ENCODE measurements at regions not wholly inside any gene's neighbourhood (a gene's known extent, or its start where the extent isn't known, plus 50 kb on each side); places are given as distances from the start of the nearest gene placed in this dataset.

DNA sequence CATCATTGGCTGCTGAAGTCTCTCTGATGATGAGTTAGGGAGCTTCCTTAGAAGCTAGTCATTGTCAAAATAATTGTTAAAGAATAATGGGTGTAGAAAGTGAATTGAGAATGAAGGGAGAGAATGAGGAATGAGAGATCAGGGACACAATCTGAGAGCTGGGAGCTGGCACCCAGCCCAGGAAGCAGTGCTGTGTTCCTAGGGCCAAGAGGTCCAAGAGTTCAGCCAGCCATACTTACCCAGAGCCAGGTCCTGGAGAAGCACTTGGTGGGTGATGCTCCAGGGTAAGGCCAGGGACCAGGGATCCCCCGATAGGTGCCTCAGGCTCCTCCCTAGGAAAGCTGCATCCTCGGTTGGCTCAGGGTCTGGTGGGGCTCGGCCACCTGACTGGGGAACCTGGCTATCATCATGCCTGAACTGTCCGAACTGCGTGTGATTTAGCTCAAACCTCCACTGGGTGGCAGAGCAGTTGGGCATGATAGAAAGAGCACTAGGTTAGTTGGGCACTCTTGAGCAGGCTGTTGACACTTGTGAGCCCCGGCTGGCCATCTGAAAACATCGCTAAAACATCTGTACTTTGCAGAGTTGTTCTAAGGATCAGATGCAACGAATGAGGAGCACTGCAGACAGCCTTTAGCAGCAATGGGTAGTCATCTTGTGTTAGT, 123.9 kb upstream of the NCAM1 start:
- TF ChIP-seq, protein P1, sequence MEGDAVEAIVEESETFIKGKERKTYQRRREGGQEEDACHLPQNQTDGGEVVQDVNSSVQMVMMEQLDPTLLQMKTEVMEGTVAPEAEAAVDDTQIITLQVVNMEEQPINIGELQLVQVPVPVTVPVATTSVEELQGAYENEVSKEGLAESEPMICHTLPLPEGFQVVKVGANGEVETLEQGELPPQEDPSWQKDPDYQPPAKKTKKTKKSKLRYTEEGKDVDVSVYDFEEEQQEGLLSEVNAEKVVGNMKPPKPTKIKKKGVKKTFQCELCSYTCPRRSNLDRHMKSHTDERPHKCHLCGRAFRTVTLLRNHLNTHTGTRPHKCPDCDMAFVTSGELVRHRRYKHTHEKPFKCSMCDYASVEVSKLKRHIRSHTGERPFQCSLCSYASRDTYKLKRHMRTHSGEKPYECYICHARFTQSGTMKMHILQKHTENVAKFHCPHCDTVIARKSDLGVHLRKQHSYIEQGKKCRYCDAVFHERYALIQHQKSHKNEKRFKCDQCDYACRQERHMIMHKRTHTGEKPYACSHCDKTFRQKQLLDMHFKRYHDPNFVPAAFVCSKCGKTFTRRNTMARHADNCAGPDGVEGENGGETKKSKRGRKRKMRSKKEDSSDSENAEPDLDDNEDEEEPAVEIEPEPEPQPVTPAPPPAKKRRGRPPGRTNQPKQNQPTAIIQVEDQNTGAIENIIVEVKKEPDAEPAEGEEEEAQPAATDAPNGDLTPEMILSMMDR (IDR thresholded peaks at IDR 0.05), result peak in 1 of 3 experiments; percentile 13
- Histone ChIP-seq H3K27me3 (no peaks in the 10 kb centered on the region), H3K36me3 (no peaks in the 10 kb centered on the region), H3K9me3 (no peaks in the 10 kb centered on the region), H3K27ac (no peak overlapping the region), H3K4me1 (peaks cover 0 to 3% of the 10 kb centered on the region in 2 donors), H3K4me3 (no peak overlapping the region)
- intact Hi-C loops (cut with DNase I), result no loop called here
- no peak for DNase-seq (ENCODE audit: low spot score in 2 of 2)

GRCh38 chr11:112839051-112839450, 122.2 kb upstream of the NCAM1 start:
- Histone ChIP-seq H3K27me3 (no peaks in the 10 kb centered on the region), H3K4me3 (no peak overlapping the region), H3K9me3 (no peaks in the 10 kb centered on the region), H3K27ac (no peak overlapping the region), H3K36me3 (no peaks in the 10 kb centered on the region), H3K4me1 (peaks cover 0 to 3% of the 10 kb centered on the region in 2 donors)
- no peak for DNase-seq (ENCODE audit: low spot score in 2 of 2)
- TF ChIP-seq, protein P1 (IDR thresholded peaks at IDR 0.05), result no peak
- intact Hi-C loops (cut with DNase I), result no loop called here

DNA sequence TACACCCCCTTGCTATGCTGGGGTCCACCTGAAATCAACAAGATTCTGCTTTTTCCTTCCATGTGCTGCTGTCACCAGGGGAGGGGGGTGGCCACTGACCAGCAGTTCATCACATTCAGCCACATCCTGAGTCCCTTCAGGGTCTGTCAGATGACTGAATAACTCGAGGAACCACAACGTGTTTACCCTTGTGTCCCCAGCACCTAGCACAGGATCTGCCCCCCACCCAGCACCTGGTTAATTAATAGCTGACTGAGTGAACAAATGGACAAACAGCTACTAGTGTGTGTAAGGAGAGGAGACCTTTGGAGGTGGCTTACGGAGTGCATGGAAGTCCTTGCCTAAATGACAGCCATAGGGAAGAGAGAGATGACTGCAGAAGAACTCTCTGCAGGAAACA, 119.5 kb upstream of the NCAM1 start:
- Histone ChIP-seq H3K4me1 (no peaks in the 10 kb centered on the region), H3K27ac (no peak overlapping the region), H3K4me3 (no peak overlapping the region), H3K27me3 (no peaks in the 10 kb centered on the region), H3K36me3 (no peaks in the 10 kb centered on the region), H3K9me3 (no peaks in the 10 kb centered on the region)
- no peak for DNase-seq (ENCODE audit: low spot score in 2 of 2)
- intact Hi-C loops (cut with DNase I), result no loop called here
- TF ChIP-seq, protein P1 (IDR thresholded peaks at IDR 0.05), result no peak

DNA sequence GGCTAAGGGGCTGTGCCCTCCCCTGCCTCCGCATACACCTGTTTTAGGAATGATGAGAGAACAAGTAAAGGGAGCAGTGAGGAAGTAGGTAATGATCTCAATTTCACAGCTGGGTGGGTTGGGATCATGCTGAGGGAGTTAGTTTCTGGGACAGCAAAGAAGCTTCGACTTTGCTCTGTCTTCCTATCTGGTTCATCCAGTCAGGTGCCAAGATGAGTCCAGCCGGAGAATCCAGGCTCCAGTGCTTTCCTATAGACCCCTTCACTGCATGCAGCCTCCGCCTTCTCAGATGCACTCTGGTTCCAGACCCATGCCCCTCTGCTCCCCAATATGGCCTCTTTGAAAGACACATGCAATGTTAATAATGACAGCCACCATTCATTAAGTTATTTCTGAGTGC, 119.1 kb upstream of the NCAM1 start:
- Histone ChIP-seq H3K4me1 (no peaks in the 10 kb centered on the region), H3K36me3 (no peaks in the 10 kb centered on the region), H3K27ac (no peak overlapping the region), H3K4me3 (no peak overlapping the region), H3K27me3 (no peaks in the 10 kb centered on the region), H3K9me3 (no peaks in the 10 kb centered on the region)
- no peak for DNase-seq (ENCODE audit: low spot score in 2 of 2)
- intact Hi-C loops (cut with DNase I), result no loop called here
- TF ChIP-seq, protein P1 (IDR thresholded peaks at IDR 0.05), result no peak

GRCh38 chr11:112844517-112844916, 116.7 kb upstream of the NCAM1 start:
- TF ChIP-seq, protein P1 (IDR thresholded peaks at IDR 0.05), result no peak
- H3K36me3 ChIP-seq, result no peaks in the 10 kb centered on the region
- no peaks in the 10 kb centered on the region for H3K27me3 ChIP-seq
- no peak for DNase-seq (ENCODE audit: low spot score in 2 of 2)
- H3K4me3 ChIP-seq, result no peak overlapping the region
- H3K4me1 ChIP-seq, result no peaks in the 10 kb centered on the region
- intact Hi-C loops (cut with DNase I), result no loop called here
- no peak overlapping the region for H3K27ac ChIP-seq
- H3K9me3 ChIP-seq, result no peaks in the 10 kb centered on the region

DNA sequence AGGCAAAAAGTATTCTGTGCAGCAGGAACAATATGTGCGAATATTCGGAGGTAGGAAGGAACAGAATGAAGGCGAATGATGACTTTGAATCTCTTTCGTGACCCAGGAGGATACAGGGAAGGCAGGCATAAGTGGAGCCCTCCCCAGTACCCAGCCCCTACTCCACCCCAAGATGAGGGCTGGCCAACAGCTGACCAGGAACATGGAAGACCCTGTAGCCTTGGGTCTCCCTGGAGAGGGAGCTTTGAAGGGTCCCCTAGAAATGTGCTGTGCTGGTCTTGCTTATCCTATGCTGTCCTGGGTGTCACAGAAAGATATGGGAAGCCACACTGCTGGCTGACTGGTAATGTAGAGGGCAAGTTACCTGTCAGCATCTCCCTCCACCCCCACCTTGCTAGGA, 113.7 kb upstream of the NCAM1 start:
- Histone ChIP-seq H3K9me3 (no peaks in the 10 kb centered on the region), H3K4me3 (no peak overlapping the region), H3K27me3 (no peaks in the 10 kb centered on the region), H3K36me3 (no peaks in the 10 kb centered on the region), H3K27ac (no peak overlapping the region), H3K4me1 (no peaks in the 10 kb centered on the region)
- intact Hi-C loops (cut with DNase I), result no loop called here
- DNase-seq (ENCODE audit: low spot score in 2 of 2), result no peak
- TF ChIP-seq, protein P1 (IDR thresholded peaks at IDR 0.05), result no peak
